ENCODE measurements at regions not wholly inside any gene's neighbourhood (a gene's known extent, or its start where the extent isn't known, plus 50 kb on each side); places are given as distances from the start of the nearest gene placed in this dataset.

GRCh38 chr3:27059489-27059888 is 309.7 kb downstream of the NEK10 start:
- Histone ChIP-seq H3F3A (ENCODE audit: control insufficient read depth, insufficient read depth) (no peaks in the 10 kb centered on the region), H3K79me2 (ENCODE audit: control insufficient read depth, low read length) (no peaks in the 10 kb centered on the region), H3K9me3 (ENCODE audit: control insufficient read depth, insufficient read depth, low read length) (no peaks in the 10 kb centered on the region), H3K27me3 (ENCODE audit: control insufficient read depth, low read length) (no peaks in the 10 kb centered on the region; the same call in 1 of the 2 replicates), H3K4me2 (ENCODE audit: low read length) (no peak overlapping the region), H3K27ac (ENCODE audit: low read depth, low read length) (no peak overlapping the region), H3K36me3 (ENCODE audit: control insufficient read depth, low read length) (no peaks in the 10 kb centered on the region), H3K4me1 (ENCODE audit: control insufficient read depth, low read length) (no peaks in the 10 kb centered on the region), H3K9me2 (replicated peaks; ENCODE audit: control insufficient read depth, low read length) (no peaks in the 10 kb centered on the region), H3K4me3 (ENCODE audit: low read length) (no peak overlapping the region), H4K20me1 (ENCODE audit: control insufficient read depth, insufficient read depth, low read depth, low read length) (no peaks in the 10 kb centered on the region)
- no peak for TF ChIP-seq EZH2phosphoT487 (IDR thresholded peaks at IDR 0.05; ENCODE audit: borderline replicate concordance, low read length)
- no peak for TF ChIP-seq CTCF (IDR thresholded peaks at IDR 0.05; ENCODE audit: low read depth, low read length, poor library complexity, severe bottlenecking)

All from DOHH2 (cell line).